CD4-positive, alpha-beta T cell treated with Interleukin-17A for 1 hour (primary cell): ENCODE measurements at regions not wholly inside any gene's neighbourhood (a gene's known extent, or its start where the extent isn't known, plus 50 kb on each side); places are given as distances from the start of the nearest gene placed in this dataset.
"Not testable (repeated sequence)": the region's sequence is repeated elsewhere in the genome, so short reads cannot be mapped to it uniquely, and the experiment has no call there.

Source experiments
- DNase-seq: peaks from one replicate; pipeline ENCODE4 v3.0.0-alpha.2; 2020

- no peak for DNase-seq
Measured at GRCh38 chr11:31956310-31956709, 134.6 kb upstream of the RCN1 start.

DNA sequence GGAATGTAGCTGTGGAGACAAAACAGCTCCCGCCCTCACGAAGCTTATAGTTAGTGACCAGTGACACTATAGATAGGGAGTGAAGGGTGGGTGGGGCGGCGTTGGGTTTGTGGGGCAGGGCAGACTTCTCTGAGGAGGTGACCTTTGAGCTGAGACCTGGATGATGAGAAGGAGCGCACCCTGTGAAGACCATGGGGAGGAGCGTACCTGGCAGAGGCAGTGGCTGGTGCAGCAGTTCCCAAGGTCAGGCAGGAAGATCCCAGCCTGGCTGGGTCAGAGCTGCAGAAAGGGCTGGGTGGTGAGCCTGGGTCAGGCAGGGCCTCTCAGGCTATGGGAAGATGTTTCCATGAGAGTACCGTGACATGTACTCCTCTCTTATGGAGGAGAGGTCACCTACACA lies 135.0 kb upstream of the RCN1 start:
- DNase-seq: no peak

- no peak for DNase-seq
Measured at GRCh38 chr11:31953803-31954327, 137.0 kb upstream of the RCN1 start.

DNA sequence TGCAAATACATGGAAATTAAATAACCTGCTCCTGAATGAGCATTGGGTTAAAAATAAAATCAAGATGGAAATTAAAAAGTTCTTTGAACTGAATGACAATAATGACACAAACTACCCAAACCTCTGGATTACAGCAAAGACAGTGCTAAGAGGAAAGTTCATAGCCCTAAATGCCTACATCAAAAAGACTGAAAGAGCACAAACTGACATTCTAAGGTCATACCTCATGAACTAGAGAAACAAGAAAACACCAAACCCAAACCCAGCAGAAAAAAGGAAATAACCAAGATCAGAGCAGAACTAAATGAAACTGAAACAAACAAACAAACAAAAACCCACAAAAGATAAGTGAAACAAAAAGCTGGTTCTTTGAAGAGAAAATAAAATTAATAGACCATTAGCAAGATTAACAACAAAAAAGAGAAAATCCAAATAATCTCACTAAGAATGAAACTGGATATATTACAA lies 138.6 kb upstream of the PAX6 start:
- DNase-seq: not testable (repeated sequence)

- DNase-seq: no peak
Measured at GRCh38 chr11:31947051-31947450, 135.9 kb upstream of the PAX6 start.

- DNase-seq: no peak
Measured at GRCh38 chr11:31943056-31943780, 132.1 kb upstream of the PAX6 start.

DNA sequence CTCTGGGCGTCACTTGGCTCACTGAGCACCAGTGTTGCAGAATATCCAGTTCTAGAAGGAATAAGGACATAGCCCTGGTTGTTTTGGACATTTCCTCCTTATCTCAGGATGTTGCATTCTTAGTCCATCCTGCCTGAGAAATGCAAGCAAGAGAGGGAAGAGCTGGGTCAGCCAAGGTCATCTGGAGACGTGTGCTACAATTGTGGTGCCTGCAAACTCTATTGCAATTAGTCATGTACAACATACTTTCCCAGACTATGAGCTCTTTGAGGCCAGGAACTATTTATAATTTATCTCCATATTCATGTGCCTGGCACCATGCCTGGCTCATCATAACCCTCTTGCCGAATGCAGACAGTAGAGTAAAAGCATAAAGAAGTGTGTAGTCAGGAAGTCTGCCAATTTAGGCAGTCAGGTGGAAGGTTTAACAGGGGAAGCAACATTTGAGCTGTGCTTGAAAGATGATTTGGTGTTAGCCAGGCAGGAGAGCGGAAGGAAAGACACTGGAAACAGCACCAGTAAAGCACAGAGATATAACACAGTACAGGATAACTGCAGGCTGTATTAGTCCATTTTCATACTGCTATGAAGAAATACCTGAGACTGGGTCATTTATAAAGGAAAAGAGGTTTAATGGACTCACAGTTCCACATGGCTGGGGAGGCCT lies 129.4 kb upstream of the PAX6 start:
- DNase-seq: no peak

- DNase-seq: no peak
Measured at GRCh38 chr11:31939004-31939403, 127.9 kb upstream of the PAX6 start.

DNA sequence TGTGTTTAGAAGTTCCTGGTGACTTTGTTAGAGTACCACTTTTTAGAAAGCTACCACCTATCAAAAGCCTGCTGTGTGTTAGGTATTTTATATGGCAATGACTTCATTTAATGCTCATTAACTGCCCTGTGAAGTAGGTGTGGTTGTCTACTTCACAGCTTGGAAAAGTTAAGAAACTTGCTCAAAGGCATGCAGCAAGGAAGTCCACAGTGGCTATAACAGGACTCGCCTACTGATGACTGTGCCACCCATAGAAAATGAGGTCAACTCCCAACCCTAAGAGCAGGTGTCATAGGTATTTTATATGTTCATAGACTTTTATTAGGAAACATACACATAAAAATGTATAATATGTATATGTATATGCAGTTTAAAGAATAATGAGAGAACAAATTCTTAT lies 125.2 kb upstream of the PAX6 start:
- DNase-seq: no peak

- DNase-seq: no peak
Measured at GRCh38 chr11:31932879-31933278, 121.8 kb upstream of the PAX6 start.

- no peak for DNase-seq
Measured at GRCh38 chr11:31927982-31928381, 116.9 kb upstream of the PAX6 start.

- no peak for DNase-seq
Measured at GRCh38 chr11:31926816-31927528, 115.8 kb upstream of the PAX6 start.

DNA sequence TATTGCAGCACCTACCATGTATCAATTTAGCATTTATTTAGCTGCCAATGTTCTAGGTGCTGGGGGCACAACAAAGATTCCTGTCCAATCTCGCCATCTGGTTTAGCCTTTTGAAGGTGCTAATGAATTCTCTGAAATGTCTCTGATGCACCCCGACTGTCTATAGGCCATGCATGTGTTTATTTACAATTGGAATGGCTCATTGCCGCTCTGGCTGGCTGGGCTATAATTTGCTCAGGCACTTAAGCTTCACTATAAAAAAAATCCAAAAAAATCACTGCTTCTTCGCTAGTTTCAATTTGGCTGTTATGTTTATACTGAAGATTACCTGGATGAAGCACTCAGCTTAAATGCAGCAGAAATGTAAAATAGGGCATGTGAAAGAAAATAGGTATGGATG lies 115.0 kb upstream of the PAX6 start:
- DNase-seq: no peak

DNA sequence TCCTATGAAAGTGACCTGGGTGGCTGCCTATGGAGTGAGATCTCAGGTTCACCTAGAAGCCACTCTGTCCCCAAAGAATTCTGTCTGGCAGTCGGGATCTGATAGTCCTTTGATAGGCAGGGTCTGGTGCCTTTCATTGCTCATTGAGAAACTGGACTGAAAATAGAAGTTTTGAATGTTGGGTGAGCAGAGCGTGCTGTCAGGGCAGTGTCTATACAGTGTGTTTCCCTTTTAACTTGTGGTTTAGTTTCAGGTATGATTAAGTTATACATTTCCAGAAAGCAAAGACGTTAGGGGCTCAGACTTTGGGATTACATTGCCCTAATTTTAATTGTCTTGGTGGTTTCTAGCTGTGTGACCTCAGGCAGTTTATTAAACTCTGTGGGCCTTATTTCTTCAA lies 111.3 kb upstream of the PAX6 start:
- no peak for DNase-seq

- no peak for DNase-seq
Measured at GRCh38 chr11:31921081-31921480, 110.0 kb upstream of the PAX6 start.

GRCh38 chr11:31919175-31919574 lies 108.1 kb upstream of the PAX6 start:
- no peak for DNase-seq

DNA sequence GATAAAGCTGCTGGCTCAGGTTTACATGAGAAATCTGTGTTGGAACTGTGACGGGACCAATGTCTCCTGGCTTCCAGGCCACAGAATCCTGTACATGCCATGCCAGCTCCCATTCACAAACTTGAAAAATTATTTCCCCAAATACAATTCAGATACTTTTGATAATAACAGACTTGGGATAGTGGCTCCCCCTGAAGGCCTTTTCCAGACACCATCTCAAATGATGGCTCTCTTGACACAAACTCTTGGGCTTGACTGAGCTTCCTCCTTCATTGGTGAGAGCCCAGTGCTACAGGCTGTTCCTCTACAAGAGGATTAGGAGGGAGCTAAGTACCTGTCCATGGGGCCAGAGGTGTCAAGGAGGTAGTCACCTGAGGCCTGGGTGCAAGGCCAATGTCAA lies 104.7 kb upstream of the PAX6 start:
- DNase-seq: no peak

GRCh38 chr11:31913985-31914384 lies 102.9 kb upstream of the PAX6 start:
- no peak for DNase-seq

GRCh38 chr11:31912808-31913207 lies 101.7 kb upstream of the PAX6 start:
- DNase-seq: no peak

- no peak for DNase-seq
Measured at GRCh38 chr11:31910950-31911576, 99.9 kb upstream of the PAX6 start.

DNA sequence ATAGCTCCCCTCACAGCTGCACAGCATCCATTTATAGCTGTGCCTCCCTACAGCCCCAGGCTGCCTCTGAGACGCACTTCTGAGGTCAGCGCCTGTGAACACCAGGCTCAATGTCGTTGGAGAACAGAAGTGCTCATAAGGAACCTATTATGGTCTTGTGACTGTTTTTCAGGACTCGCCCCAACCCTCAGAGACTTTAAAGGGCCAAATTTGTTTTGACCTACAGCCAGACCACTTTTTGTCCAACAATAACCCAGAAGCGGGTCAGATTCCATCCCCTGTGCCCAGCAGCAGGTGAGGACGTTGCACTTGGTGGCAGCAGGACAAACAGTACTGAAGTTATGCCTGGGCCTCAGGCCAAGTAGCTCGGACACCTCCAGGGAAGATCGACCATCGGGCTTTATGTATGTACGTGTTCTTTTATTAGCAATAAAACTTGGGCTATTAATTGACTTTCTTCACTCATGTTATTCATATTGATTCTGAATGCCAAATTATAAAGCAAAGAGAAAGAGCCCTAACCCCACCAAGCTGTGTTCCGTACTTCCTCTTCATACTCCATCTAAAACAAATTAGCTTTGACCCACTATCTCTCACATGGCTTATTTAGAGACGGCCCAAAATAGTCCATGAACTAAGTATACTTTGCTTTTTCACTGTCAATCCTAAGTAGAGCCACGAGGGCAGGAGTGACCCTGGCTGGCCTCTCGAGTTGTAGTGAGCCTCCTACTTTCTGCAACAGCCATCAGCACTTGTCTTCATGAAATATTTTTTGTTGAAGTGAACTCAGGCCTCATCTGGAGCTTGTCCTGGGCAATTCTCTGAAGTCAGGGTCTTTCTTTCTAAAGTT lies 92.3 kb upstream of the PAX6 start:
- DNase-seq: no peak

DNA sequence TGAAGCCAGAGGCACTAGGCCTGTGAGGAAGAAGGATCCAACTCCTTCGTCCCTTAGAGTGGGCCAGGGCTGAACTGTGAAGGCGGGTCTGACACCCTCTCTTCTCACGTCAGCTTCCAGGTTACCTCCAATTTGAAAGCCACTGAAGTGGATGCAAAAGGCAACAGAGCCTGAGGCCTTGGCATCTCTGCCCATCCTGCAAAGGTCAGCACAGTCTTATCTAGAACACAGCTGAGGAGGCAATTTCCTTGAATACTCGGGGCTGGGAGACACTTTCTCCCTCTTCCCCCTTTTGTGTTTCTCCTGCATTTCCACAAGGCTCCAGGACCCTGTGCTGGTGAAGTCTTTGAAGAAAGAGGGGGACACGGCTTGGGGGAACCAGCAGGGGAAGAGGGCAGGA lies 91.6 kb upstream of the PAX6 start:
- DNase-seq: no peak
